SK-N-MC (cell line): ENCODE measurements at regions not wholly inside any gene's neighbourhood (a gene's known extent, or its start where the extent isn't known, plus 50 kb on each side); places are given as distances from the start of the nearest gene placed in this dataset.

ENCODE experiments used
- EZH2 ChIP-seq: fragments of 200-600 bp; sonication (generic); IDR thresholded peaks from one replicate; pipeline ENCODE4 v1.6.1; 2017; ENCODE audit warnings: antibody characterized with exemption
- POLR2AphosphoS5 ChIP-seq: IDR thresholded peaks from 2 replicates; pipeline ENCODE4 v1.6.1; 2012; ENCODE audit warnings: mild to moderate bottlenecking, low read depth, low read length, borderline replicate concordance

DNA sequence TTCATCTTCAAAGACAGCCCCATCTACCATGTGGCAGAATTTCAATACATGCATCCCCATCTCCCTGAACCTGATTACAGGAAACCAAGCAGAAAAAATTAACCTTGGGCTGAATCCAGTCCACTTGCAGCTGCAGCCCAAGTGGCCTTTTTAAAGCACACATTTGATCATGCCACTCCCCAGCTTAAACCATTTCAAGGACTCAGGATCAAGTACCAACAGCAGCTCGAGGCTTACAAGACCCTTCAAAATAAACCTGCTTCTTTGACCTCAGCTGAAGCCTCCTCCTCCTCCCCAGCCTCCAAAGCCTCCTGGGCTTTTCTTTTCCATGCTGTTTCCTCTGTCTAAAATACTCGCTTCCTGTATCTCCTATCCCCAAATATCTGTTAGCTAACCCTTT is 50.7 kb upstream of the KIT start:
- TF ChIP-seq POLR2AphosphoS5 (no peak), EZH2 (no peak)
